DOHH2 (cell line): ENCODE measurements at regions not wholly inside any gene's neighbourhood (a gene's known extent, or its start where the extent isn't known, plus 50 kb on each side); places are given as distances from the start of the nearest gene placed in this dataset.

Experiments used
- CTCF ChIP-seq: fragments of 200-600 bp; sonication (generic); IDR thresholded peaks from one replicate; pipeline ENCODE4 v1.5.1; 2014; ENCODE audit warnings: antibody characterized with exemption, mild to moderate bottlenecking, low read depth, low read length; ENCODE audit not compliant: poor library complexity, severe bottlenecking
- EZH2phosphoT487 ChIP-seq: fragments of 200-600 bp; sonication (generic); IDR thresholded peaks from 2 replicates; pipeline ENCODE4 v1.6.1; 2017; ENCODE audit warnings: borderline replicate concordance, mild to moderate bottlenecking, antibody characterized with exemption, low read length, moderate library complexity, mixed read lengths

- no peak for TF ChIP-seq EZH2phosphoT487
- no peak for TF ChIP-seq CTCF
Observed at GRCh38 chr7:142488842-142489241, 231.0 kb upstream of the PRSS58 start.
